ENCODE measurements at regions not wholly inside any gene's neighbourhood (a gene's known extent, or its start where the extent isn't known, plus 50 kb on each side); places are given as distances from the start of the nearest gene placed in this dataset.
A peak's percentile ranks its signal among the peaks of the same experiment; 100 is the strongest.

- no peaks in the 10 kb centered on the region for H3K36me3 Mint-ChIP-seq (ENCODE audit: unreplicated experiment)
- H3K27me3 Mint-ChIP-seq (ENCODE audit: unreplicated experiment) = no peaks in the 10 kb centered on the region
- DNase-seq (ENCODE audit: extremely low spot score, unreplicated experiment) = no peak
- peaks cover 54% of the 10 kb centered on the region for H3K4me1 Mint-ChIP-seq (ENCODE audit: unreplicated experiment)
- TF ChIP-seq, protein P1, sequence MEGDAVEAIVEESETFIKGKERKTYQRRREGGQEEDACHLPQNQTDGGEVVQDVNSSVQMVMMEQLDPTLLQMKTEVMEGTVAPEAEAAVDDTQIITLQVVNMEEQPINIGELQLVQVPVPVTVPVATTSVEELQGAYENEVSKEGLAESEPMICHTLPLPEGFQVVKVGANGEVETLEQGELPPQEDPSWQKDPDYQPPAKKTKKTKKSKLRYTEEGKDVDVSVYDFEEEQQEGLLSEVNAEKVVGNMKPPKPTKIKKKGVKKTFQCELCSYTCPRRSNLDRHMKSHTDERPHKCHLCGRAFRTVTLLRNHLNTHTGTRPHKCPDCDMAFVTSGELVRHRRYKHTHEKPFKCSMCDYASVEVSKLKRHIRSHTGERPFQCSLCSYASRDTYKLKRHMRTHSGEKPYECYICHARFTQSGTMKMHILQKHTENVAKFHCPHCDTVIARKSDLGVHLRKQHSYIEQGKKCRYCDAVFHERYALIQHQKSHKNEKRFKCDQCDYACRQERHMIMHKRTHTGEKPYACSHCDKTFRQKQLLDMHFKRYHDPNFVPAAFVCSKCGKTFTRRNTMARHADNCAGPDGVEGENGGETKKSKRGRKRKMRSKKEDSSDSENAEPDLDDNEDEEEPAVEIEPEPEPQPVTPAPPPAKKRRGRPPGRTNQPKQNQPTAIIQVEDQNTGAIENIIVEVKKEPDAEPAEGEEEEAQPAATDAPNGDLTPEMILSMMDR (IDR thresholded peaks at IDR 0.05) = no peak
- no peaks in the 10 kb centered on the region for H3K9me3 Mint-ChIP-seq (ENCODE audit: unreplicated experiment)
- H3K27ac Mint-ChIP-seq (ENCODE audit: unreplicated experiment) = peak overlapping the region; percentile 81
- H3K4me3 Mint-ChIP-seq (ENCODE audit: unreplicated experiment) = no peak overlapping the region
Observed at GRCh38 chr15:39127925-39128617, 452.8 kb upstream of the THBS1 start.

GRCh38 chr15:39128746-39129145, 452.1 kb upstream of the THBS1 start:
- H3K4me3 Mint-ChIP-seq (ENCODE audit: unreplicated experiment) = no peak overlapping the region
- H3K36me3 Mint-ChIP-seq (ENCODE audit: unreplicated experiment) = no peaks in the 10 kb centered on the region
- H3K9me3 Mint-ChIP-seq (ENCODE audit: unreplicated experiment) = no peaks in the 10 kb centered on the region
- TF ChIP-seq, protein P1 (IDR thresholded peaks at IDR 0.05) = no peak
- peak overlapping the region; percentile 81 for H3K27ac Mint-ChIP-seq (ENCODE audit: unreplicated experiment)
- H3K4me1 Mint-ChIP-seq (ENCODE audit: unreplicated experiment) = peaks cover 55% of the 10 kb centered on the region
- DNase-seq (ENCODE audit: extremely low spot score, unreplicated experiment) = no peak
- H3K27me3 Mint-ChIP-seq (ENCODE audit: unreplicated experiment) = no peaks in the 10 kb centered on the region

DNA sequence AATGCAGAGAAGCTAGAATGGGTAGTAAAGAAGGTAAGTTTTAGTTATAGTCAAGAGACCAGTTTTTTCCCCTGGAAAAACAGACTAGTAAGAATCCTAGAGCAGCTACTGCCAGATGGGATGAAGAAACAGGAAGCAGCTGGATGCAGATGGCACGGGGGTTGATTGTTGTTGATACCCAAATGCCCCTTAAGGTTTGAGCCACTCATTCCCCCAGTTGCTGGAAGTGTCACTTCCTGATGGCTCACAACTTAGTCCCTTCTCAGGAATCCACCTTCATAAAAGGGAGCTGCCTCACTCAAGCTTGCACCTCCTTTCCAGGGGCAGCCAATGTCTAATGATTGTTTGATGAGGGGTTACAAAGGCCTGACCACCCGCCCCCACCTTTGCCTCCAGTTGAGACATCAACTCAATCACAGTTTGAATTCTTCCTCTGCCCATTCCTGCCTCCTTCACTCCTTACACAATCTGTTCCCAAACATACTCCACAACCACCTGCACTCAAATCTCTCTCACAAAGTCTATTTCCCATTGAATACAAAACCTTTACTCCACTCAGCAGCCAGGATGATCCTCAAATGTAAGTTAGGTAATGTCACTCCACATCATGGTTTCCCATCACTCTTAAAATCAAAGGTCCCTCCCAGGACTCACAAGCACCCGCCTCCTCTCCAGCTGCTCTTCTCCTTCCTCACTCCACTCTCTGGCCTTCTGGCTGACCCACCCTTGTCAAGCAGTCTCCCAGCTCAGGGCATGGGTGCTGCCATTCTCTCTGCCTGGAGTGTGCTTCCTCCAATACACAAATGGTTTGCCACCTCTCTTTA, 450.1 kb upstream of the THBS1 start:
- no peak for DNase-seq (ENCODE audit: extremely low spot score, unreplicated experiment)
- H3K27me3 Mint-ChIP-seq (ENCODE audit: unreplicated experiment) = no peaks in the 10 kb centered on the region
- peaks cover 44% of the 10 kb centered on the region for H3K4me1 Mint-ChIP-seq (ENCODE audit: unreplicated experiment)
- TF ChIP-seq, protein P1 (IDR thresholded peaks at IDR 0.05) = no peak
- no peak overlapping the region for H3K27ac Mint-ChIP-seq (ENCODE audit: unreplicated experiment)
- no peaks in the 10 kb centered on the region for H3K9me3 Mint-ChIP-seq (ENCODE audit: unreplicated experiment)
- H3K36me3 Mint-ChIP-seq (ENCODE audit: unreplicated experiment) = no peaks in the 10 kb centered on the region
- H3K4me3 Mint-ChIP-seq (ENCODE audit: unreplicated experiment) = no peak overlapping the region

DNA sequence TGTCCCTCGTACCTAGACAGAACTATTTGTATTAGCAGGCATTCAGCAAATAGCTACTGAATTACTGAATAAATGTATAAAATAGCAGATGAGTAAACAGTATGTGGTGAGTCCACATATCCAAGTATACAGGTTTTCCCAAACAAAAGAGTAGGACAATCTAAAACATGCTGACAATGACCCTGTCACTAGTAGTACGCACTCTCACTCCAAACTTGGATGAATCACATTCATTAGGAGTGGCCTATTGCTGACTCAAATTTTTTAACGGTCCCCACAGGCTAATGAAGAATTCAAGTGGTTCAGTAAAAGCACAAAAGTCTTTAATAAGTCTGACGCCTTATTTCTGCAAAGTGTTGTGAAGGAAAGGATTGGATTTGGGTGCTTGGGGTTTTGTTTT, 449.3 kb upstream of the THBS1 start:
- H3K27ac Mint-ChIP-seq (ENCODE audit: unreplicated experiment) = no peak overlapping the region
- peaks cover 47% of the 10 kb centered on the region for H3K4me1 Mint-ChIP-seq (ENCODE audit: unreplicated experiment)
- TF ChIP-seq, protein P1 (IDR thresholded peaks at IDR 0.05) = no peak
- no peaks in the 10 kb centered on the region for H3K36me3 Mint-ChIP-seq (ENCODE audit: unreplicated experiment)
- no peak overlapping the region for H3K4me3 Mint-ChIP-seq (ENCODE audit: unreplicated experiment)
- H3K27me3 Mint-ChIP-seq (ENCODE audit: unreplicated experiment) = no peaks in the 10 kb centered on the region
- H3K9me3 Mint-ChIP-seq (ENCODE audit: unreplicated experiment) = no peaks in the 10 kb centered on the region
- no peak for DNase-seq (ENCODE audit: extremely low spot score, unreplicated experiment)

- no peak for DNase-seq (ENCODE audit: extremely low spot score, unreplicated experiment)
- Mint-ChIP-seq H3K27me3 (ENCODE audit: unreplicated experiment) (no peaks in the 10 kb centered on the region), H3K36me3 (ENCODE audit: unreplicated experiment) (no peaks in the 10 kb centered on the region), H3K27ac (ENCODE audit: unreplicated experiment) (no peak overlapping the region), H3K4me3 (ENCODE audit: unreplicated experiment) (no peak overlapping the region), H3K9me3 (ENCODE audit: unreplicated experiment) (no peaks in the 10 kb centered on the region), H3K4me1 (ENCODE audit: unreplicated experiment) (peaks cover 43% of the 10 kb centered on the region)
- TF ChIP-seq, protein P1 (IDR thresholded peaks at IDR 0.05) = no peak
Observed at GRCh38 chr15:39132070-39132469, 448.8 kb upstream of the THBS1 start.

Measured in osteocyte (in vitro differentiated cells).